ENCODE measurements at regions not wholly inside any gene's neighbourhood (a gene's known extent, or its start where the extent isn't known, plus 50 kb on each side); places are given as distances from the start of the nearest gene placed in this dataset.
"Not testable (repeated sequence)": the region's sequence is repeated elsewhere in the genome, so short reads cannot be mapped to it uniquely, and the experiment has no call there.

DNA sequence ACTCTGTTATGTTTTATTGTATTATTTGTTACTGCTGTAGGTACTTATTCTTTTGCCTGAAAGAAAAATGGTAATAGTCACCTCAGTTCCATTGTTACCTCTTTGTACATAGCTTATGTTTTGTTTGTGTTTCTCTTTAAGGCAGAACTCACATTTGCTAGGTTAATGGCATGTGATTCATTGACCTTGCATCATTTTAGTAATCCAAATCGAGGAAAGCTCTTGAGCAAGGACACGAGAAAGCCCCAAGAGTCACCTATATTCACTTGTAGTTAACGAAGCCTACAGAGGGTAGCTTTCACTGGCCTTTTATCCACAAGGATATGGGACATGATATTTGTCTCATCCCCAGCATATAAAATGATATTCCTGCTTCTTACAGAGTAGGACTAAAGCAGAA lies 1765.2 kb downstream of the NCAM2 start:
- no peak for DNase-seq (ENCODE audit: low spot score)

DNA sequence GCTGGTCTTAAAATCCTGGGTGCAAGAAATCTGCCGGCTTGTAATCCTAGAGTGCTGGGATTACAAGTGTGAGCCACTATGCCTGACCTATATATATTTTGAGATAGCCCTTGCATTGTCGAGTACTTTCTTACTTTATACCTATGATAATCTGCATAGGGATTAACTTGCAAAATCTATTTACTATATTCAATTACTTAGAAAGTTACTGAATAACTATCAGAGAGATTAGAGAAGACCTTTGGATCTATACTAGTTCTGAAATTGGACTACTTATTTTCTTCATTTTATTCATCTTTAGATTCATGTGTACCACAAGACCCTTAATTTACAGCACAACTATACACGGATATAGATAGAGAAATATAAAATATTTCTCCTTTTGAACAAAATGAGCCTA lies 1766.0 kb downstream of the NCAM2 start:
- no peak for DNase-seq (ENCODE audit: low spot score)

DNA sequence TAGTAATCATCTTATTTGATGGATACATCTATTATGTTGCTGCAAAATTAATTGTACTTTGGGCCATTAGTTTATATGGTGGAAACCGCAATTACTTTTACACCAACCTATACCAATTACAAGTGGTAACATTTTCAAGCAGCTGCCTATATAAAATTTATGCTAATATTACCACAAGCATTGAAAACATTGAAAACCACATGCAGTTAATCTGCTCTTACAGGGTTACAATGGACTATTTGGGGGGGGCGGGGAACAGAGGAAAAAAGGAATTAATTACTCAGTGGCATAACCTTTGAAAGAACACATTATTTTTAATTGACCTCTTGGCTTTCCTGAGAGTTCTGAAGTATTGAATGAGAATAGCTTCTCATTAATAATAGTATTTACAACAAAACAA lies 1793.2 kb downstream of the NCAM2 start:
- DNase-seq (ENCODE audit: low spot score) = no peak

DNA sequence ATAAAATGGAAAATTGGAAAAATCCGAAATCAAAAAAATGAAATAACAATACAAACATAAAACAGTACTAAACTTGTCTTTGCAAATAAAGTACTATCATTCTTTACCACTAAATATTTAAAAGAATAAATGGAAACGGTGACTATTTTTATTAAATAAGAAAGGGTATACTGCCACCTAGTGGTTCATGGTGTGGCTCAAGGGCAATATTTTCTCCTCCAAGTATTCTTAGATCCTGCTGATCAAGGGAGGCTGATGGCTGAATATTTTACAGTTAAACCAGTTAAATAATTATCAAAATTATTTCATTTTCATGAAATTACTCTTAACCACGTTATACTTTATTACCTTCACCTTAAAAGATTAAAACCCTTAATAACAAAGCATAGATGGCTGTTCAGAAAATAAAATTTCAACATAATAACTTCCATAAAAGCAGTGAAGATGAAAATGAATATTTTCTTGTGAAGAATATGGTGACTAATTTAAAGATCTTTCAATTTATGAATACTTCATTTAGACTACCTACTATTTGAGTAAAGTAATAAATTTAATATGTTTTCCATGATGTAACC lies 1793.9 kb downstream of the NCAM2 start:
- DNase-seq (ENCODE audit: low spot score) = peak; percentile 46

DNA sequence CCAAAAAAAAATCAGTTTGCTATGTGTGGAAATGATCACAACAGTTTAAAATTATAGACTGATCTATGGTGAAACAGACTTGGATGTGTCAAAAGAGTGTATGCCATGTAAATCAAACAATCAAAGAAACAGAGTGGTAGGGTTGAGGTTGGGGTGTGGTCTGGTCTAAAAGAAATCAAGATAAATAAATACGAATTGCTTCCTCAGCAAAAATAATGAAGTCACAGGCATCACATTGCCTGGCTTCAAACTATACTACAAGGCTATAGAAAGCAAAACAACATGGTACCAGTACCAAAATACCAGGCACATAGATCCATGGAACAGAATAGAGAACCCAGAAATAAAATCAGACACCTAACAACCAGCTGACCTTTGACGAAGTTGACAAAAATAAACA lies 1796.9 kb downstream of the NCAM2 start:
- DNase-seq (ENCODE audit: low spot score) = no peak

DNA sequence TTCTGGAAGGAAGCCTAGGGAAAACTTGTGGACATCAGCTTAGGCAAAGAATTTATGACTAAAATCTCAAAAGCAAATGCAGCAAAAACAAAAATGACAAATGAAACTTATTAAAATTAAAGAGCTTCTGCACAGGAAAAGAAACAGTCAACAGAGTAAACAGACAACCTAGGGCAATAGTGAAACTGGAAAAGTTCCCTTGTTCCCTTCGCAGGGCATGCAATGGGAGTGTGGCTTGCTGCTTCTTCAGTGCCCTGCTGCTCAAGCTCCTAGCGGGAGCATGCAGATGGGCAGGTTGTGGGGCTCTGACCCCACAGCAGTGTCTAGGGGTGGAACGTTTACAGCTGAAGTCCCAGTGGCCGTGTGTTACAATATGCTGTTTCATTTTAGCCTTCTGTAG lies 1797.4 kb downstream of the NCAM2 start:
- no peak for DNase-seq (ENCODE audit: low spot score)

DNA sequence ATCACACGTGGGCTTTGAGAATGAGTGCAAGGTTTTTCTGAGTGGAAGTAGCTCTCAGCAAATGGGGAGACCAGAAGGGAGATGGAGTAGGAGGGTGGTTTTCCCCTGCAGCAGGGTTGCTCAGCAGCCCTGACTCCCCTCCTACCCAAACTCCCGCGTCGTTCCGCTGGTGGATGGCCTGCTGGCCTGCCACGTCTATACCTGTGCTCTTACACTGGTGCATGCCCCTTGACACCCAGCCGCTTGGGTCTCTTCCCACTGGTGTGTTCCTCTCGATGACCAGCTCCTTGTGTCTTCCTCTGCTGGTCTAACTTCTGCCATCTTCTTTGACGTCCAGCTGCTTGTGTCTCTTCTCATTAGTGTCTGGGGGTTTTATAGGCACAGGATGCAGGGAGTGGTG lies 1797.9 kb downstream of the NCAM2 start:
- DNase-seq (ENCODE audit: low spot score) = no peak

DNA sequence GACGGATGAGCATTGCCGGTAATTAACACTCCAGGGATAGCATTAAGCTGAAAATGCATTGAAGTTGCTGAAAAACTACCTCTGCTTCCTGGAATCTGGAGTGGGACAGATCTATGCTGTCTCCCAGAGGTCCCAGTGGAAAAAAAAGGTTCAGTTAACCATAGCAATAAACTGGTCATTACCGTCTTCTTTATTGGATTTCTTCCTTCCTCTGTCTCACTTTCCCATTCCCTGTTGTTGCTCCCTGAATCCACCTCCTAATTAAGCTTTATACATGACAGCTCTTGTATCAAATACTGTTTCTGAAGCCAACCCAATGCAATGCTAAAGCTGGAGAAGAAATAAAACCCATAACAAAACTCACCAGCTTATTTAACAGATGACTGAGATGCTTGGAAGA lies 1805.9 kb downstream of the NCAM2 start:
- no peak for DNase-seq (ENCODE audit: low spot score)

DNA sequence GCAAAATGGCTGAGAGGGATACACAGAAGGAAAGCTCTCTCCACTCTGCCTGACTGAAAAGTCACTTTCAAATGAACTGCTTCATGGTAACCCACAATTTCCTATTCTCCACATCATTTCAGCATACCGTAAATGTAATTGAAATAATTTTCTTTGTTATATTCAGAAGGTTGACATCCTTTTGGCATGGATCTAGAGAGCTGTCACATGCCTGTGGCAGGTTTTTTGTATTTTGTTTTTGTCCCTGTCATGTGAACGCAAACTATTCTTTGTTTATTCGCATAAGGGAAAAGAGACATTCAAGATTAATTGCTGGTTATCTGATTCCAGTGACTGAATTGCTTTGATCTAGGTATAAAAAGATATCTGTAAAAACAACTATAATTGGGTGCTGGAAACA lies 1808.1 kb downstream of the NCAM2 start:
- DNase-seq (ENCODE audit: low spot score) = no peak

DNA sequence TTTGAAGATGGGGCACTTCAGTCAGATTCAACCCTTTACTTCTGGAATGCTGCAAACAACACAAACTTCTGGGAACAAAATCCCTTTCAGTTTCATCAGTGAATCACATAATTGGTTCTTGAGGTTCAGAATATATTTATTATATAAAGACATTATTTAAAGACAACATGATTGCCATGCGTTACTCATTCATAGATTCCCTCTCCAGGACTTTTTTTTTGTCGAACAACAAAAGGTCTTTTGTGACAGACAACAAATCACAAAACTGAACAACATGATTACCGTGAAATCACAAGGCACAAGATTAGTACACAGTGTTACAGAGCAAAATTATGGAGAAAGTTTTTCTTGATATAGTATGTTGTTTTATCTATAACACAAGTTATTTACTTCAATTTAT lies 1815.0 kb downstream of the NCAM2 start:
- DNase-seq (ENCODE audit: low spot score) = no peak

DNA sequence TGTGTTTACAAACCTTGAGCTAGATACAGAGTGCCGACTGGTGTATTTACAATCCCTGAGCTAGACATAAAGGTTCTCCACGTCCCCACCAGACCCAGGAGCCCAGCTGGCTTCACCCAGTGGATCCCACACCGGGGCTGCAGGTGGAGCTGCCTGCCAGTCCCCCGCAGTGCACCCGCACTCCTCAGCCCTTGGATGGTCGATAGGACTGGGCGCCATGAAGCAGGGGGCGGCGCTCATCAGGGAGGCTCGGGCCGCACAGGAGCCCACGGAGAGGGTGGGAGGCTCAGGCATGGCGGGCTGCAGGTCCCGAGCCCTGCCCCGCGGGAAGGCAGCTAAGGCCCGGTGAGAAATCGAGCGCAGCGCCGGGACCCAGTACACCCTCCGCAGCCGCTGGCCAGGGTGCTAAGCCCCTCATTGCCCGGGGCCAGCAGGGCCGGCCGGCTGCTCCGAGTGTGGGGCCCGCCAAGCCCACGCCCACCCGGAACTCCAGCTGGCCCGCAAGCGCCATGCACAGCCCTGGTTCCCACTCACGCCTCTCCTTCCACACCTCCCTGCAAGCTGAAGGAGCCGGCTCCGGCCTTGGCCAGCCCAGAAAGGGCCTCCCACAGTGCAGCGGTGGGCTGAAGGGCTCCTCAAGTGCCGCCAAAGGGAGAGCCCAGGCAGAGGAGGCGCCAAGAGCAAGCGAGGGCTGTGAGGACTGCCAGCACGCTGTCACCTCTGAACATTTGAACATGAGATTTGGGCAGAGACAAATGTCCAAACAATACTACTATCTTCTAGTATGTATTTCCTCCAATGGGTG lies 1820.7 kb downstream of the NCAM2 start:
- not testable (repeated sequence) for DNase-seq (ENCODE audit: low spot score)

DNA sequence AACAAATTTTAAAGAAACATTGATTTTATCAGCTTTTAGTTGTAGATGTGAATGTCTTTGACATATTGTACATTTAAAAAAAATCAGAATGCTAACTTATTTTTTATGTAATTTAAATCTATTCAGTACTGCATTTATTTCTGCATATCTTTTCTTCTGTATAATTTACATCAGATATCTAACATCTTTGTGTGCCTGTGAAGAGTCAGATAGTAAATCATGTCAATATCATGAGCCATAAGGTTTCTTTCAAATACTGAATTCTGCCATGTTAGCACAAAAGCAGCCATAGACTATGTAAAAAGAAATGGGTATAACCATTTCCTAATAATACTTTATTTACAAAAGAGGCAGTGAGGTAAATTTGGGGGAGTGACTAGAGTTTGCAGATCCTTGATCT lies 1829.2 kb downstream of the NCAM2 start:
- no peak for DNase-seq (ENCODE audit: low spot score)

DNA sequence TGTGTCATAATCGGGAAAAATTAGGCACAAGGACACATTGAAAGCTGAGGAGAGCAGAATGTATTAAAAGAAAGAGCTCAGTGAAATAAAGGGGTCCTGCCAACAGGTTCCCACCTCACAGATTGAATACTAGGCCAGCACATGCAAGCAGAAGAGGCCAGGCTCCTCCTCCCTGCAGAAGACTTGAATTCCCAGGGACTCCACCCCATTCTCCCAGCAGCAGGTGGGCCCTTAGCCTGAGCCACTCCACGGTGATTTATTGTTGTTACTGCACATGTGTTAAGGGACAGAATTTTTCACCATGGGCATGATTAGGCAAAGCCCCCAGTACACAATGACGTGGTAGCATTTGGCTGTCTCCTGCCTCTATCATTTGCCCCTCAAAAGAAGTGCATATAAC lies 1844.7 kb downstream of the NCAM2 start:
- DNase-seq (ENCODE audit: low spot score) = no peak

DNA sequence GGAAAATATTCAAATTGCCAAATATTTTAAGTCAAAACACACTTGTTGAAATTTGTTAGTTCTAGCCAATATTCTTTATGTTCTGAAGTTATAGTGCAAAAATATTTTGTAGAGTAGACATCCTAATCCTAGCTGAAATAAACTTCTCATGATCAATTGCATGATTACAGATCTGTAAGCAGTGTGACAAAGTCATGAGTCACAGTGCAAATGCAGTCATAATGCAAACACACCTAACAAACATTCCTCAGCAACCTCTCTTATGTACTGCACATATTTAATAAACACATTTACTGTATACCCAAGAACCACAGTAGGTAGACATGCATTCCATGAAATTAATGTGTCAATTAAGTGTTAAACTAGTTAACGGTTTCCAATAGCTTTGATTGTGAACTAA lies 1857.4 kb downstream of the NCAM2 start:
- DNase-seq (ENCODE audit: low spot score) = no peak

DNA sequence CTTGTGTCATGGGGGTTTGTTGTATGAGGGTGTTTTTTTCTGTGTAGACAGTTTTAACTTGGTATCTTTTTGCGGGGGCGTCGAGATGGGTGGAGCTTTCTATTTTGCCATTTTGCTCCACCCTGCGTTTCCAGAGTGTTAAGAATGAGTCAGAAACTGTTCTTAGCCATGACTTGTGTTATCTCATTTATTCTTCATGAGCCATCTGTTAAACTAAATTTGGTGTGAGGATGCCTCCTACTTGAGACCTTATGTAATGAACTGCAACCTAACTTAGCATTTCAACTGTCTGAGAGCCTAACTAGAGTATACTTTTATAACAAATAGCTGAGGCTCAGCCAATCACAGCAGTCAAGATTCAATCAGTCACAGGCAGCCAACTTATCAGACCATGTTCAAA lies 1873.5 kb downstream of the NCAM2 start:
- DNase-seq (ENCODE audit: low spot score) = no peak

DNA sequence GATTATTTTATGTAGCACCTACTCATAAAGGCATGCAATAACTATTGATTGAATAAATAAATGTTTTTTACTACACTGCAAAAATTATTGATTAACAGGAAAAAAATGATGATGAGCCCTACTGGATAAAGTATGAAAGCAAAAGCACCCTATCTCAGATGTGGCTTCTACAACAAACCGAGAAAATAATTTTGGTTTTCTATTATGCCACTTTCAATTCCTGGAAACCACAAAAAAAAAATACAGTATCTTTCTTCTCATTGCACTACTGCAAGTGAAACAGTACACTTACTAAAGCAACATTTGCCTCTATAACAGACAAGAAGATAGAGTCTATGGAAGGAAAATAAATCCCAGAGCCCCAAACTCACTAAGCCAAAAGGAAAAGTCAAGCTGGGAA lies 1882.4 kb downstream of the NCAM2 start:
- DNase-seq (ENCODE audit: low spot score) = no peak

DNA sequence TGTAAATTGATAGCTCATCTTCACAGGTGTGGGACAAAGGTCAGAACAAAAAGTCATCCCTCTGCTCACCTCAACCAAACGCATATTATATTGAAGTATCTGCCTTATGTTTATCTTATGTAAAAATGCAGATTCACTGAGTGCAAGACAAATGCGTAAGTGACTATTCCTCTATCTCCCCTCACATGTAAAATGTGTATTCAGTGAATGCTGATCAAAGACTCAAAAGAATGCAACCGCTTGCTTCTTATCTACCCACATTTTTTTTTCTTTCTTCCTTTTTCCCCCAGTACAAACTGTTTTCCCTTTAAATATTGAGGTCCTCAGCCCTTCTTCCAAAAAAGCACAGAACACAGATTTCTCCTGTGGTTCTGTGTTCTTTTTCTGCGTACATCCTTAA lies 1882.9 kb downstream of the NCAM2 start:
- no peak for DNase-seq (ENCODE audit: low spot score)

DNA sequence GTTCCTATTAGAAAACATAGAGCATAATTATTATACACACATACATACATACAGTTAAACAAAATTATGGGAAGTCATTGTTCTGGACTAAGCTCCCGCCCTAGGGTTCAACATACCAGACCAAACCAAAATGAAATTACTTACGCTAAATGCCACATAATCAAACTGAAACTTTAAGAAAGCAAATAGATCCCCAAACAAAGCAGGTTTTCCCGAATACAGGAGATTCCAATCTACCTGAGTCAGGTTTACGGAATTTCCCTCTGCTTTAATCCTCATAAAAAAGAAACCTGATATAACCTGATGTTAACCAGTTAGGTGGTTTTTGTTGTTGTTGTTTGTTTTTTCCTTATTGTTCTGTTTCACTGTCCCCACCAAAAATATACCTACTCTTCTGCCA lies 1886.9 kb downstream of the NCAM2 start:
- DNase-seq (ENCODE audit: low spot score) = no peak

DNA sequence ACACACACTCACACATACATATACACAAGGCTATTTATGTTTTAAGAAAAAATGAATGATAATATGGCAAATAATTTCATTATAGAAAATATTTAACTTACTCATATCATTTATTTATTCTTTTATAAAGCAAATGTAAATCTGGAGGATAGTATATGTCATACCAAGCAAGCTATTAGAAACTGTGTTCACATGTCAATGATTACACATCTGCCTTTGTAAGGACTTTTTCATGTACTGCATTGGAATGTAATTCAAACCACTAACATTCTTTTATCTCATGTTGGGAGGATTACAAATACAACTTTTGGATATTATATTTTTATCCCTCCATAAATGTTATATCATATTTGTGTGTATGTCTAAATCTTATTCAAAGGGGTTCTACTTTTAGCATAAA lies 1887.4 kb downstream of the NCAM2 start:
- DNase-seq (ENCODE audit: low spot score) = no peak

DNA sequence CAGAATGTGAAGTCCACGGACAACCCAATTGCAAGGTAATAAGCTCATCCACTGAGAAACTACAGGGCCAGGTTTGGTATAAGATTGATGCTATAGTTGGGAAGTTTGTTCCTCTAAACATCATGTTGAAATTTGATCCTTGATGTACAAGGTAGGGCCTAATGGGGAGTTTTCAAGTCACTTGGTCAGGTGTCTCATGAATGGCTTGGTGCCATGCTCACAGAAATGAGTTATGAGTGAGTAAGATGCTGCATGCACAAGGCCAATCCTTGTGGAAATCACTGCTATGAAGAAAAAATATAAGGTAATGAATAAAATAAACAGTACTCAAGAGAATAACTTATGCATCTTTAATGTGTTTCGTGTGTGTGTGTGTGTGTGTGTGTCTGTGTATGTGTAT lies 1891.2 kb downstream of the NCAM2 start:
- DNase-seq (ENCODE audit: low spot score) = no peak

DNA sequence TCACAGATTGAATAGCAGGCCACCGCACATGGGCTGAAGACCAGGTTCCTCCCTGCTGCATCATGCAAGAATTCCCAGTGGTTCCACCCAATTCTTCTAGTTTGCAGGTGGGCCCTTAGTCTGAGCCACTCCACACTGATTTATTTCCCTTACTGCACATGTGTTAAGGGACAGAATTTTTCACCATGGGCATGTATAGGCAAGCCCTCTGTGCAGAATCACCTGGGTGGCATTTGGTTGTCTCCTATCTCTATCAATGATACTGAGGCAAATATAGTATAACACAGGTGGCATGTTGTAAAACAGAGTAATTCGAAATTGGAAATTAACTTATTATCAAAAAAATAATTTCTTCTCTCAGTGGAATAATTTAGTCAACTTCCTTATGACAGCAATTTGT lies 1892.4 kb downstream of the NCAM2 start:
- no peak for DNase-seq (ENCODE audit: low spot score)

DNA sequence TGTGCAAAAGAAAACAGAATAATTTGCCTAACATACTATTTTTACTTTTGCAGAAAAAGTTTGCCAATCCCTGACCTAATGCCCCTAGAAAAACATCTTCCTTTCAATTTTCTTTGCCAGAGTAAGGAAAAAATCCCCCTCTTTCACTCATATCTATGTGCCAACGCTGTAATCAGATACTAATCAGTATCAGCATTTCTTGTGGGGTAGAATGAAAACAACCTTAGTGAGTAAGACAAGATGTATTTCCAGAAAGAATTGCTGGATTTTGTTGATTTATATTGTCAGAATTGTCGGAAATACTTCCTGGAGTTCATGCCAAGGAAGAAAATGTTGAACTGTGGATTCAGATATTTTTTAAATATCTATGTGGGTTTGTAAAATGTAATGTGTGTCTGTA lies 1893.8 kb downstream of the NCAM2 start:
- DNase-seq (ENCODE audit: low spot score) = no peak

DNA sequence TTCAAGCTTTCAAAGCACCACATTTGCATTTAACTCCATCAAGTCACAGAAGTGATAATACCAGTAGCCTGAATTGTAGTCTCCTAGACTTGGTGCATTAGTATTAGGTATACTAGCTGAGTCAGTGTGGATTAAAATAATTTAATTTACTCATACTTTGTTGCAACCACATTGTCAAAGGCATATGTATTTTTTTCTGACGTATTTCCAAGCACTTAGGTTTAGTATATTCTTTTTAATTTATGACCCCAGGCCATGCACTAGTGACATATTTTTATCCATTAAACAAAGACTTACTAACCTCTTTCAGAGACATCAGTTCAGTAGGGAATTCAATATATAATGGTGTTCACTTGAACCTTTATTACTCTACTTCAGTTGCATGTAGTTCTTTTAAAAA lies 1894.5 kb downstream of the NCAM2 start:
- DNase-seq (ENCODE audit: low spot score) = no peak

DNA sequence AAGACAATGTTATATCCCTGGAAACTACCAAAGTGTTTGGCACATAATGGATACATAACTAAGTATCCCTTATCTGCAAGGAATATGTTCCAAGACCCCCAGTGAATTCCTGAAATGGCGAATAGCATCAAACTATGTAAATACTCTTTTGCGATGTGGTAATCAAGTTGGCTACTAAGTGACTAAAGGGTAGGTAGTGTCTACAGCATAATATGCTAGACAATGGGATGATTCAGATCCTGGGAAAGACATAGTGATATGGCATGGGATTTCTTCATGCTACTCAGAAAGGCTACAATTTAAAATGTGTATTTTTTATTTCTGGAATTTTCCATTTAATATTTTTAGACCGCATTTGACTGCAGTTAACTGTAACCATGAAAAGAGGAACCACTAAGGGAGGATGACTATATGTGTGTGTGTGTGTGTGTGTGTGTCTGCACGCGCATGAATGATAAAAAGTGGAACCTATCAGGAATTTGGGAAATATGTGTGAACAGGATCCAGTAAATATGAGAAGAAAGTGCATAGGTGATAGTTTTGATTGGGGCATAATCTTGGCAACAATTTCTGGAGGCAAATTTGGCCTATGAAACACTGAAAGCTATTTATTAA lies 1899.9 kb downstream of the NCAM2 start:
- no peak for DNase-seq (ENCODE audit: low spot score)

Measured in AG08395 (cell line).